ENCODE measurements at regions not wholly inside any gene's neighbourhood (a gene's known extent, or its start where the extent isn't known, plus 50 kb on each side); places are given as distances from the start of the nearest gene placed in this dataset.

- no peak overlapping the region for H3K4me3 ChIP-seq (ENCODE audit: severe bottlenecking)
- no peaks in the 10 kb centered on the region for H3K36me3 ChIP-seq (ENCODE audit: low read depth)
- no peak for TF ChIP-seq CTCF (IDR thresholded peaks at IDR 0.05; ENCODE audit: poor library complexity, severe bottlenecking)
- no peaks in the 10 kb centered on the region for H3K4me1 ChIP-seq (ENCODE audit: insufficient read depth, poor library complexity, severe bottlenecking)
- H3K27ac ChIP-seq (ENCODE audit: poor library complexity, severe bottlenecking), result no peak overlapping the region
- ATAC-seq (ENCODE audit: low read depth) (no peak), DNase-seq (ENCODE audit: low spot score) (no peak)
- peaks cover 3% of the 10 kb centered on the region for H3K9me3 ChIP-seq (ENCODE audit: severe bottlenecking)
- H3K27me3 ChIP-seq (ENCODE audit: insufficient read depth, poor library complexity, severe bottlenecking), result no peaks in the 10 kb centered on the region
These were observed 166.3 kb downstream of the TMEM167A start for GRCh38 chr5:82910905-82911304.

- Histone ChIP-seq H3K4me1 (ENCODE audit: insufficient read depth, poor library complexity, severe bottlenecking) (no peaks in the 10 kb centered on the region), H3K27me3 (ENCODE audit: insufficient read depth, poor library complexity, severe bottlenecking) (no peaks in the 10 kb centered on the region), H3K36me3 (ENCODE audit: low read depth) (no peaks in the 10 kb centered on the region), H3K4me3 (ENCODE audit: severe bottlenecking) (no peak overlapping the region), H3K27ac (ENCODE audit: poor library complexity, severe bottlenecking) (no peak overlapping the region), H3K9me3 (ENCODE audit: severe bottlenecking) (peaks cover 3% of the 10 kb centered on the region)
- ATAC-seq (ENCODE audit: low read depth) (no peak), DNase-seq (ENCODE audit: low spot score) (no peak)
- no peak for TF ChIP-seq CTCF (IDR thresholded peaks at IDR 0.05; ENCODE audit: poor library complexity, severe bottlenecking)
These were observed 166.7 kb downstream of the TMEM167A start for GRCh38 chr5:82910491-82910890.

- no peak overlapping the region for H3K27ac ChIP-seq (ENCODE audit: poor library complexity, severe bottlenecking)
- H3K4me3 ChIP-seq (ENCODE audit: severe bottlenecking), result no peak overlapping the region
- TF ChIP-seq CTCF (IDR thresholded peaks at IDR 0.05; ENCODE audit: poor library complexity, severe bottlenecking), result no peak
- H3K27me3 ChIP-seq (ENCODE audit: insufficient read depth, poor library complexity, severe bottlenecking), result no peaks in the 10 kb centered on the region
- ATAC-seq (ENCODE audit: low read depth), result no peak
- no peaks in the 10 kb centered on the region for H3K4me1 ChIP-seq (ENCODE audit: insufficient read depth, poor library complexity, severe bottlenecking)
- H3K9me3 ChIP-seq (ENCODE audit: severe bottlenecking), result no peaks in the 10 kb centered on the region
- DNase-seq (ENCODE audit: low spot score), result no peak
- H3K36me3 ChIP-seq (ENCODE audit: low read depth), result no peaks in the 10 kb centered on the region
These were observed 167.4 kb downstream of the TMEM167A start for GRCh38 chr5:82909771-82910170.

GRCh38 chr5:82905986-82906385, 171.2 kb downstream of the TMEM167A start:
- Histone ChIP-seq H3K36me3 (ENCODE audit: low read depth) (no peaks in the 10 kb centered on the region), H3K9me3 (ENCODE audit: severe bottlenecking) (peaks cover 3% of the 10 kb centered on the region), H3K27ac (ENCODE audit: poor library complexity, severe bottlenecking) (no peak overlapping the region), H3K27me3 (ENCODE audit: insufficient read depth, poor library complexity, severe bottlenecking) (no peaks in the 10 kb centered on the region), H3K4me3 (ENCODE audit: severe bottlenecking) (no peak overlapping the region), H3K4me1 (ENCODE audit: insufficient read depth, poor library complexity, severe bottlenecking) (no peaks in the 10 kb centered on the region)
- no peak for ATAC-seq (ENCODE audit: low read depth)
- no peak for TF ChIP-seq CTCF (IDR thresholded peaks at IDR 0.05; ENCODE audit: poor library complexity, severe bottlenecking)
- DNase-seq (ENCODE audit: low spot score), result no peak

GRCh38 chr5:82901281-82901888, 175.8 kb downstream of the TMEM167A start:
- ATAC-seq (ENCODE audit: low read depth) (no peak), DNase-seq (ENCODE audit: low spot score) (no peak)
- TF ChIP-seq CTCF (IDR thresholded peaks at IDR 0.05; ENCODE audit: poor library complexity, severe bottlenecking), result no peak
- peaks cover 7% of the 10 kb centered on the region for H3K9me3 ChIP-seq (ENCODE audit: severe bottlenecking)
- H3K4me1 ChIP-seq (ENCODE audit: insufficient read depth, poor library complexity, severe bottlenecking), result no peaks in the 10 kb centered on the region
- no peaks in the 10 kb centered on the region for H3K27me3 ChIP-seq (ENCODE audit: insufficient read depth, poor library complexity, severe bottlenecking)
- H3K27ac ChIP-seq (ENCODE audit: poor library complexity, severe bottlenecking), result no peak overlapping the region
- H3K36me3 ChIP-seq (ENCODE audit: low read depth), result no peaks in the 10 kb centered on the region
- no peak overlapping the region for H3K4me3 ChIP-seq (ENCODE audit: severe bottlenecking)

Data from RWPE2 (cell line).